Kidney (tissue), 13 donors: ENCODE measurements at regions not wholly inside any gene's neighbourhood (a gene's known extent, or its start where the extent isn't known, plus 50 kb on each side); places are given as distances from the start of the nearest gene placed in this dataset.

Experiments used
- DNase-seq, 5 donors: peaks; one replicate each; pipeline ENCODE4 v3.0.0-alpha.2; 2013 to 2020
- FAIRE-seq: peaks from 2 replicates; lab custom pipeline; 2012; peaks lifted over from hg19 to GRCh38; lab: Jason Lieb, UNC
- H3K27ac ChIP-seq, 2 donors: one replicate each; pipeline ENCODE4 v1.7.0; 2013; ENCODE audit warnings: low read depth in 2 of 2, low read length in 2 of 2, inconsistent platforms in 1 of 2
- H3K27me3 ChIP-seq: one replicate; pipeline ENCODE4 v1.7.1; 2013; ENCODE audit warnings: low read length, inconsistent platforms; ENCODE audit not compliant: control insufficient read depth, insufficient read depth
- H3K36me3 ChIP-seq, 3 donors: one replicate each; pipeline versions ENCODE4 v1.7.0 to v1.7.1; 2013; ENCODE audit warnings: low read length in 3 of 3, control low read depth in 1 of 3, inconsistent platforms in 1 of 3; ENCODE audit not compliant: insufficient read depth in 3 of 3, control insufficient read depth in 2 of 3
- H3K4me1 ChIP-seq, 3 donors: one replicate each; pipeline versions ENCODE4 v1.7.0 to v1.7.1; 2013; ENCODE audit warnings: low read length in 3 of 3, inconsistent platforms in 1 of 3, low read depth in 1 of 3; ENCODE audit not compliant: control insufficient read depth in 2 of 3, insufficient read depth in 2 of 3
- H3K4me3 ChIP-seq, 3 donors: one replicate each; pipeline versions ENCODE4 v1.7.0 to v1.8.1; 2013; ENCODE audit warnings: low read length in 3 of 3, control low read depth in 1 of 3, inconsistent platforms in 1 of 3
- H3K9ac ChIP-seq, 3 donors: one replicate each; pipeline versions ENCODE4 v1.7.0 to v1.7.1; 2013; ENCODE audit warnings: low read length in 3 of 3, control low read depth in 1 of 3, inconsistent platforms in 1 of 3
- H3K9me3 ChIP-seq, 3 donors: one replicate each; pipeline versions ENCODE4 v1.7.0 to v1.7.1; 2013; ENCODE audit warnings: low read length in 3 of 3, control low read depth in 1 of 3, inconsistent platforms in 1 of 3; ENCODE audit not compliant: control insufficient read depth in 2 of 3, insufficient read depth in 1 of 3
- intact Hi-C: fragments of 100-400 bp; cut with DNase I; formaldehyde crosslinking; loops from one replicate; pipeline ENCODE4 v1.11.1; 2022
- TF ChIP-seq, protein P1 (sequence below): IDR thresholded peaks from 3 replicates; pipeline ENCODE4 v1.5.1; 2012; ENCODE audit warnings: mild to moderate bottlenecking, moderate library complexity, borderline replicate concordance; ENCODE audit not compliant: insufficient read depth; ENCODE audit errors: extremely low read depth
- donor health status: control.
- donor health status: control.
- donor health status: control.
- donor health status: control.
- donor health status: control.
- donor health status: DM: yes; HTN: yes; CAD: no.
- donor health status: Normal renal cell carcinoma (clear cell type).

DNA sequence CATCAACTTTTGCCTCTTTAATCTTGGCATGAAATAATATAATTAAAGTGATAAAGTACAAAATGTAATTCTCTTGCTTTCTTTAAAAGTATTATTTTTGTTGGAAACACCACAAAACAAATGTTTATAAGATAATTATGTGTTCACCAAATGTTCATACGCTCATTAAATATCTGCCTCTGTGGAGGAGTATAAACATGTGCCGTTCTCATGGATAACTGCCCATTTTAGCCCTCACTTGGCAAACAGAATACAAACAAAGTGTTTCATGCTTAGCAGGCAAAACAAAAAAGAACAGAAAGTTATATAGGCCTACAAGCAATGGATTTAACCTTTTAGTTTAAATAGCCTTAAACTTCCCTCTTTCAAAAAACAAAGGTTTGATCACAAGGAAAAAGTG is 800.5 kb upstream of the DIAPH2 start:
- intact Hi-C loops: no loop called here
- H3K4me3 ChIP-seq: no peak overlapping the region
- H3K36me3 ChIP-seq: no peaks in the 10 kb centered on the region
- no peaks in the 10 kb centered on the region for H3K9me3 ChIP-seq
- TF ChIP-seq, protein P1, sequence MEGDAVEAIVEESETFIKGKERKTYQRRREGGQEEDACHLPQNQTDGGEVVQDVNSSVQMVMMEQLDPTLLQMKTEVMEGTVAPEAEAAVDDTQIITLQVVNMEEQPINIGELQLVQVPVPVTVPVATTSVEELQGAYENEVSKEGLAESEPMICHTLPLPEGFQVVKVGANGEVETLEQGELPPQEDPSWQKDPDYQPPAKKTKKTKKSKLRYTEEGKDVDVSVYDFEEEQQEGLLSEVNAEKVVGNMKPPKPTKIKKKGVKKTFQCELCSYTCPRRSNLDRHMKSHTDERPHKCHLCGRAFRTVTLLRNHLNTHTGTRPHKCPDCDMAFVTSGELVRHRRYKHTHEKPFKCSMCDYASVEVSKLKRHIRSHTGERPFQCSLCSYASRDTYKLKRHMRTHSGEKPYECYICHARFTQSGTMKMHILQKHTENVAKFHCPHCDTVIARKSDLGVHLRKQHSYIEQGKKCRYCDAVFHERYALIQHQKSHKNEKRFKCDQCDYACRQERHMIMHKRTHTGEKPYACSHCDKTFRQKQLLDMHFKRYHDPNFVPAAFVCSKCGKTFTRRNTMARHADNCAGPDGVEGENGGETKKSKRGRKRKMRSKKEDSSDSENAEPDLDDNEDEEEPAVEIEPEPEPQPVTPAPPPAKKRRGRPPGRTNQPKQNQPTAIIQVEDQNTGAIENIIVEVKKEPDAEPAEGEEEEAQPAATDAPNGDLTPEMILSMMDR: no peak
- DNase-seq: peak in 1 of 5 donors; percentile 11
- no peaks in the 10 kb centered on the region for H3K27me3 ChIP-seq
- H3K4me1 ChIP-seq: no peaks in the 10 kb centered on the region
- no peak overlapping the region for H3K9ac ChIP-seq
- no peak overlapping the region for H3K27ac ChIP-seq
- peak; percentile 55 for FAIRE-seq

DNA sequence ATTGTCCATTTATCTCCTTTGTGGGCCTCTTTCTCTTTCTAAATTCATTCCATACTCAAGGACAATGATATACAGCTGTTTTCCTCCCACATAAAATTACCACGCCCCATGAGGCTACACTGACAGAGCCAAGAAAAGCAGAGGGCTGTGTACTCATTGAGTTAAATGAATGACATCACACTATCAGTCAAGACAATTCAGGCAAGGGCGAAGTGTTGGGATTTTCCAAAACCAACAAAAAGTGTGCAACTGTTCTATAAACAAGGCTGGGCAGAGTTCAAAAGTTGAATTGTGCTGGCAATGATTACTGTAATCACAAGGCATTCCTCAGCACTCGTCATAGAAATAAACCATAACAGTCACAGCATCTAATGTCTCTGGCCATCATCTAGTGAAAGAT is 799.6 kb upstream of the DIAPH2 start:
- H3K9ac ChIP-seq: no peak overlapping the region
- FAIRE-seq: no peak
- H3K27ac ChIP-seq: no peak overlapping the region
- H3K27me3 ChIP-seq: no peaks in the 10 kb centered on the region
- H3K9me3 ChIP-seq: no peaks in the 10 kb centered on the region
- TF ChIP-seq, protein P1: no peak
- H3K4me1 ChIP-seq: no peaks in the 10 kb centered on the region
- intact Hi-C loops: no loop called here
- no peak overlapping the region for H3K4me3 ChIP-seq
- no peaks in the 10 kb centered on the region for H3K36me3 ChIP-seq
- peak in 1 of 5 donors; percentile 14 for DNase-seq

DNA sequence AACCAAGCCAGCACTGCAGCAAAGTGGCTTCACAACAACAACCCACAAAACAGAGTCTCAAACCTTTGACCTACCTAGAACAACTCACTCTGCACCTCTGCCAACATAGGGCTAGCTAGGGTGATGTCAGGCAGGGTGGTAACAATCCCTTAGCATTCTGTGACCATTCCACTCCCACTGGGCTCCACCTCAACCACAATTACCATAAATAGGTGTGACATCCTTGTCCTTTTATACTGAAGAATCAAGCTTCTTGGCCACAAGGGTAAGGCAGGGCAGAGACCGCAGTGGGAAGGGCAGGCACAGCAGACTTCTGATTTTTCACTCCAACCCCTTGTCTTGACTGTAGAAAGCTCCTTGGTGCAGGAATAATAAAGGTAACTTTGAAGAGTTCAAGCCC is 795.4 kb upstream of the DIAPH2 start:
- Histone ChIP-seq H3K4me1 (no peaks in the 10 kb centered on the region), H3K9me3 (no peaks in the 10 kb centered on the region), H3K9ac (no peak overlapping the region), H3K27me3 (peaks cover 2% of the 10 kb centered on the region), H3K27ac (no peak overlapping the region), H3K4me3 (no peak overlapping the region), H3K36me3 (no peaks in the 10 kb centered on the region)
- intact Hi-C loops: no loop called here
- FAIRE-seq (no peak), DNase-seq (no peak)
- TF ChIP-seq, protein P1: no peak

DNA sequence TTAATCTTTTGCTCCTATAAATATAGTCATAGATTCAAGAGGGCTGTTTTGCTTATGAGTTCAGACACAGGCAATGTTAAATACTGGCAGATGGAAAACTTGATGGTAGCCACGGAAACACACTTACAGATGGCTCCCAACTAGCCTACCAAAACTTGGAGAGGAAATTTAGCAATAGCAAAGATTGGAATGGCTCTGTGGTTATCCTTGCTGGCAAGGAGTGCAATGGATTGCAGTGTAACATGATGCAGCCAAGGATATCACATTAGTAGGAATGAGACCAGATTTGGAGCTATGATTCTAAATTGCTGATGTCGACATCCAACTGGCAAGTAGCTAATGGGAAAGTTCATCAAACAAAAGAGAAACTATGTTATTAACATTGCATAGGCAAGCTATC is 791.0 kb upstream of the DIAPH2 start:
- H3K36me3 ChIP-seq: no peaks in the 10 kb centered on the region
- no peaks in the 10 kb centered on the region for H3K9me3 ChIP-seq
- H3K27me3 ChIP-seq: peaks cover 2% of the 10 kb centered on the region
- TF ChIP-seq, protein P1: no peak
- no peak for DNase-seq
- FAIRE-seq: no peak
- no peaks in the 10 kb centered on the region for H3K4me1 ChIP-seq
- H3K4me3 ChIP-seq: no peak overlapping the region
- intact Hi-C loops: no loop called here
- no peak overlapping the region for H3K9ac ChIP-seq
- H3K27ac ChIP-seq: no peak overlapping the region
